T1000 (cell line): ENCODE measurements at regions not wholly inside any gene's neighbourhood (a gene's known extent, or its start where the extent isn't known, plus 50 kb on each side); places are given as distances from the start of the nearest gene placed in this dataset.
"Not testable (repeated sequence)": the region's sequence is repeated elsewhere in the genome, so short reads cannot be mapped to it uniquely, and the experiment has no call there.

Experiments used
- DNase-seq: peaks from one replicate; lab custom pipeline; 2025; ENCODE audit warnings: mixed read lengths; lab: John Stamatoyannopoulos, UW

GRCh38 chr9:1875251-1875851 lies 139.8 kb upstream of the SMARCA2 start:
- no peak for DNase-seq

GRCh38 chr9:1875921-1876448 lies 139.2 kb upstream of the SMARCA2 start:
- DNase-seq = no peak

GRCh38 chr9:1876891-1877496 lies 138.2 kb upstream of the SMARCA2 start:
- DNase-seq = no peak

GRCh38 chr9:1877951-1878350 lies 137.2 kb upstream of the SMARCA2 start:
- DNase-seq = no peak

- no peak for DNase-seq
Measured at GRCh38 chr9:1878811-1879210, 136.3 kb upstream of the SMARCA2 start.

GRCh38 chr9:1879501-1879900 lies 135.6 kb upstream of the SMARCA2 start:
- DNase-seq = no peak

GRCh38 chr9:1880038-1880565 lies 135.0 kb upstream of the SMARCA2 start:
- no peak for DNase-seq

GRCh38 chr9:1881708-1882295 lies 133.3 kb upstream of the SMARCA2 start:
- no peak for DNase-seq

GRCh38 chr9:1882711-1883403 lies 132.3 kb upstream of the SMARCA2 start:
- no peak for DNase-seq

GRCh38 chr9:1890201-1890600 lies 124.9 kb upstream of the SMARCA2 start:
- no peak for DNase-seq

- no peak for DNase-seq
Measured at GRCh38 chr9:1890816-1891215, 124.3 kb upstream of the SMARCA2 start.

- not testable (repeated sequence) for DNase-seq
Measured at GRCh38 chr9:1903080-1903704, 112.0 kb upstream of the SMARCA2 start.

GRCh38 chr9:1907465-1907864 lies 107.7 kb upstream of the SMARCA2 start:
- no peak for DNase-seq

GRCh38 chr9:1909322-1909721 lies 105.8 kb upstream of the SMARCA2 start:
- DNase-seq = no peak

- DNase-seq = no peak
Measured at GRCh38 chr9:1910269-1910811, 104.8 kb upstream of the SMARCA2 start.

- no peak for DNase-seq
Measured at GRCh38 chr9:1913631-1914330, 101.4 kb upstream of the SMARCA2 start.

GRCh38 chr9:1916095-1916494 lies 99.1 kb upstream of the SMARCA2 start:
- DNase-seq = no peak

- no peak for DNase-seq
Measured at GRCh38 chr9:1916655-1917054, 98.5 kb upstream of the SMARCA2 start.

- no peak for DNase-seq
Measured at GRCh38 chr9:1917396-1917935, 97.7 kb upstream of the SMARCA2 start.

GRCh38 chr9:1918108-1918507 lies 97.0 kb upstream of the SMARCA2 start:
- no peak for DNase-seq

- no peak for DNase-seq
Measured at GRCh38 chr9:1918622-1919021, 96.5 kb upstream of the SMARCA2 start.
